Calu3 (cell line): ENCODE measurements at regions not wholly inside any gene's neighbourhood (a gene's known extent, or its start where the extent isn't known, plus 50 kb on each side); places are given as distances from the start of the nearest gene placed in this dataset.

ENCODE experiments used
- BruUV-seq: library from RNA; stranded (reverse); fragments of 400-500 nt; replicated peaks from 2 replicates; lab custom pipeline; 2021; lab: Mats Ljungman, UMichigan
- CTCF ChIA-PET: fragments of 300-600 bp; sonication (Branson Sonifier 250); formaldehyde crosslinking; loops from one replicate; lab custom pipeline; 2022; ENCODE audit warnings: antibody characterized with exemption; lab: Charles Lee
- DNase-seq: peaks from one replicate; pipeline ENCODE4 v3.0.0; 2022
- H3K27ac Mint-ChIP-seq: one replicate; pipeline ENCODE4 v1.8.0; 2022; ENCODE audit warnings: mixed read lengths; ENCODE audit not compliant: unreplicated experiment
- H3K27me3 Mint-ChIP-seq: one replicate; pipeline ENCODE4 v1.8.0; 2022; ENCODE audit warnings: mixed read lengths; ENCODE audit not compliant: unreplicated experiment
- H3K36me3 Mint-ChIP-seq: one replicate; pipeline ENCODE4 v1.8.0; 2022; ENCODE audit warnings: mild to moderate bottlenecking, moderate library complexity, mixed read lengths; ENCODE audit not compliant: insufficient read depth, unreplicated experiment
- H3K4me1 Mint-ChIP-seq: one replicate; pipeline ENCODE4 v1.8.0; 2022; ENCODE audit warnings: mild to moderate bottlenecking, low read depth, mixed read lengths; ENCODE audit not compliant: unreplicated experiment
- H3K4me3 Mint-ChIP-seq: one replicate; pipeline ENCODE4 v1.8.0; 2022; ENCODE audit warnings: mild to moderate bottlenecking, low read depth, moderate library complexity, mixed read lengths; ENCODE audit not compliant: unreplicated experiment
- H3K9me3 Mint-ChIP-seq: one replicate; pipeline ENCODE4 v1.8.0; 2022; ENCODE audit warnings: low read depth, mixed read lengths; ENCODE audit not compliant: unreplicated experiment
- CTCF ChIP-seq: fragments of 200-600 bp; IDR thresholded peaks from one replicate; pipeline ENCODE4 v1.8.0; 2022; ENCODE audit warnings: antibody characterized with exemption; ENCODE audit not compliant: unreplicated experiment
- intact Hi-C: fragments of 100-400 bp; cut with micrococcal nuclease; formaldehyde crosslinking; loops from one replicate; pipeline ENCODE4 v1.10.0; 2022; ENCODE audit not compliant: unreplicated experiment

DNA sequence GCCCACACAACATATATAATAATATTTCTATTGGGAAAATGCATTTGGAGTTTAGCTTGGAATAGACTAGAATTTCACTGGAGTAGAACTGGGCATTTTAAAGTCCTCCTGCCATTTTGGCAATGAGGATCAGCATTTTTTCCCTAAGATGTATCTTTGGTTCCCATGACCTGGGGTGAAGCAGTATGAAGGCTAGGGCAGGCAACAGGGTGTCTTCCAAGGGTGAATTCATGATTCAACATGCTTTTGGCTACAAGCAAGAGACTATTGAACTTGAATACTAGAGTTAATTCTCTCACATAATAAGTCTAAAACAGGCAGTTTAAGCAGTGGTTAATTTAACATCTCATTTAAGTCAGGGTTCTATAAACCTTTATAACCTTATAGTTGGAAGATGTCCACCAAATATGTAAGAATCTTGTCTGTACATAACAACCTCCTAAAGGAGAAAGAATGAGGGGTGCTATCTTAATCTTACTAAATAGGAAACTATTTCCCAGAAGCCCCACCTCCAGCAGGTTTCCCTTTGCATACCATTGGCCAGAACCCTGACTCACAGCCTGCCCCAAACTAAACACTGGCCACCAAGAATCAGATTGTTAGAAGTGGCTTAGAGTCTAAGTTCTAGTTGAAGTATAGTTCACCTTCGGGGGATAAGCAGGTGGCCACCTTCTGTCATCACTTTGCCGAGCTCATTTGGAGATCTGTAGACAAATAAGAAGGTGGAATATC, 96.0 kb upstream of the PRPS1L1 start:
- Mint-ChIP-seq H3K4me3 (no peak overlapping the region), H3K9me3 (no peaks in the 10 kb centered on the region), H3K27ac (no peak overlapping the region), H3K4me1 (peaks cover 46% of the 10 kb centered on the region), H3K27me3 (no peaks in the 10 kb centered on the region), H3K36me3 (no peaks in the 10 kb centered on the region)
- BruUV-seq = no TSS peak
- intact Hi-C loops = no loop called here
- no peak for TF ChIP-seq CTCF
- CTCF ChIA-PET = no interaction called here
- DNase-seq = peak; percentile 13

GRCh38 chr7:18125476-18125875, 97.8 kb upstream of the PRPS1L1 start:
- Mint-ChIP-seq H3K36me3 (no peaks in the 10 kb centered on the region), H3K4me1 (peaks cover 51% of the 10 kb centered on the region), H3K9me3 (no peaks in the 10 kb centered on the region), H3K27ac (peak overlapping the region; percentile 55), H3K4me3 (no peak overlapping the region), H3K27me3 (no peaks in the 10 kb centered on the region)
- CTCF ChIA-PET = interaction anchor here (0.6 to 1.3 kb wide), 4 partner anchors 112 to 355 kb away, joined by 3 to 9 read pairs (median 4); no protein-coding TSS in a partner anchor
- intact Hi-C loops = loop anchor here (5.0 kb wide), 1 partner anchor 418 kb away; no protein-coding TSS in a partner anchor
- TF ChIP-seq CTCF = no peak
- no TSS peak for BruUV-seq
- no peak for DNase-seq

GRCh38 chr7:18126281-18126680, 98.6 kb upstream of the PRPS1L1 start:
- intact Hi-C loops = loop anchor here (2.0 to 5.0 kb wide), 4 partner anchors 51 to 419 kb away; no protein-coding TSS in a partner anchor
- H3K4me3 Mint-ChIP-seq = no peak overlapping the region

DNA sequence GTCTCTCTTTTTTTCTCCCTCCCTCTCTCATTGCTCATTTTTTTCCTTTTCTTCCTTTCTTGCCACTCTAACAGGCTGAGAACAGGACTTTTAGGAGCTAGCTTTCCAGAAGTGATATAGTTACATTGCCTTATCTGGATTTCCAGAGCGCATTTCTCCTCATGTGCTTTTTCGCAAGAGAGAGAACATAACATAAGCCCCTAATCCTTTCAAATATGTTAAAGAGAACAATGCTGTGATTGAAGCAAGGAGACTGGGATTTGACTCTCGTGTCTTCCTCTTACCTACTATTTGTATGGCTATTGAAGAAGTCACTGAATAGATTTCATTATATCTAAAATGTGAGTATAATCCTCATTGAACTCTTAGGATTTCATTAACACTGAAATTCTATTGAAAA, 101.2 kb upstream of the PRPS1L1 start:
- Mint-ChIP-seq H3K4me3 (no peak overlapping the region), H3K27ac (peak overlapping the region; percentile 15), H3K36me3 (no peaks in the 10 kb centered on the region), H3K27me3 (no peaks in the 10 kb centered on the region), H3K4me1 (peaks cover 50% of the 10 kb centered on the region), H3K9me3 (no peaks in the 10 kb centered on the region)
- DNase-seq = no peak
- no TSS peak for BruUV-seq
- CTCF ChIA-PET = no interaction called here
- no peak for TF ChIP-seq CTCF
- intact Hi-C loops = loop anchor here (5.0 kb wide), 1 partner anchor 422 kb away; no protein-coding TSS in a partner anchor

More at GRCh38 chr7:18126281-18126680, 98.6 kb upstream of the PRPS1L1 start:
- DNase-seq = no peak
- Mint-ChIP-seq H3K36me3 (no peaks in the 10 kb centered on the region), H3K4me1 (peaks cover 51% of the 10 kb centered on the region), H3K9me3 (no peaks in the 10 kb centered on the region), H3K27me3 (no peaks in the 10 kb centered on the region), H3K27ac (peak overlapping the region; percentile 55)
- no peak for TF ChIP-seq CTCF
- BruUV-seq = no TSS peak
- CTCF ChIA-PET = interaction anchor here (0.8 to 1.3 kb wide), 5 partner anchors 25 to 219 kb away, joined by 3 to 5 read pairs (median 3); no protein-coding TSS in a partner anchor
